ENCODE measurements at regions not wholly inside any gene's neighbourhood (a gene's known extent, or its start where the extent isn't known, plus 50 kb on each side); places are given as distances from the start of the nearest gene placed in this dataset.

- TF ChIP-seq, protein P1, sequence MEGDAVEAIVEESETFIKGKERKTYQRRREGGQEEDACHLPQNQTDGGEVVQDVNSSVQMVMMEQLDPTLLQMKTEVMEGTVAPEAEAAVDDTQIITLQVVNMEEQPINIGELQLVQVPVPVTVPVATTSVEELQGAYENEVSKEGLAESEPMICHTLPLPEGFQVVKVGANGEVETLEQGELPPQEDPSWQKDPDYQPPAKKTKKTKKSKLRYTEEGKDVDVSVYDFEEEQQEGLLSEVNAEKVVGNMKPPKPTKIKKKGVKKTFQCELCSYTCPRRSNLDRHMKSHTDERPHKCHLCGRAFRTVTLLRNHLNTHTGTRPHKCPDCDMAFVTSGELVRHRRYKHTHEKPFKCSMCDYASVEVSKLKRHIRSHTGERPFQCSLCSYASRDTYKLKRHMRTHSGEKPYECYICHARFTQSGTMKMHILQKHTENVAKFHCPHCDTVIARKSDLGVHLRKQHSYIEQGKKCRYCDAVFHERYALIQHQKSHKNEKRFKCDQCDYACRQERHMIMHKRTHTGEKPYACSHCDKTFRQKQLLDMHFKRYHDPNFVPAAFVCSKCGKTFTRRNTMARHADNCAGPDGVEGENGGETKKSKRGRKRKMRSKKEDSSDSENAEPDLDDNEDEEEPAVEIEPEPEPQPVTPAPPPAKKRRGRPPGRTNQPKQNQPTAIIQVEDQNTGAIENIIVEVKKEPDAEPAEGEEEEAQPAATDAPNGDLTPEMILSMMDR (IDR thresholded peaks at IDR 0.05) = no peak
- TF ChIP-seq POLR2AphosphoS5 (IDR thresholded peaks at IDR 0.05) = no peak
Observed at GRCh38 chr1:208866386-208866955, 622.3 kb upstream of the PLXNA2 start.
